ENCODE measurements at regions not wholly inside any gene's neighbourhood (a gene's known extent, or its start where the extent isn't known, plus 50 kb on each side); places are given as distances from the start of the nearest gene placed in this dataset.

DNA sequence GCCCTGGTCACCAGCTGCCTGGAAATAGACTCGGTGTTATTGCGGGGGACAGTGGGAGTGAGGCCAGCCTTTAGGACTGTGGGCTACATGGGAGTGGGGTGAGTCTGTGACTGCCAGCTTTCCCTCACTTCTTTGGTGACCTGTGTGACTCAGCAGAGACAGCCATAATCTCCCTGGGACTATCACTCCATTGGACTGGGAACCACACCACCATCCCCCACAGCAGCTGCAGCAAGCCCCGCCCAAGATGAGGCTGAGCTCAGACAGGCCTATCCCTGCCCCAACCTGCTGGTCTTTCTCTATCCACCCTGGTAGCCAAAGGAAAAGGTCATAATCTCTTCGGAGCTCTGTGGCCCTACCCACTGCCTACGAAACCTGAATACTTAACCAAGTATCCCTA, 263.2 kb downstream of the FZD1 start:
- no peak for DNase-seq

DNA sequence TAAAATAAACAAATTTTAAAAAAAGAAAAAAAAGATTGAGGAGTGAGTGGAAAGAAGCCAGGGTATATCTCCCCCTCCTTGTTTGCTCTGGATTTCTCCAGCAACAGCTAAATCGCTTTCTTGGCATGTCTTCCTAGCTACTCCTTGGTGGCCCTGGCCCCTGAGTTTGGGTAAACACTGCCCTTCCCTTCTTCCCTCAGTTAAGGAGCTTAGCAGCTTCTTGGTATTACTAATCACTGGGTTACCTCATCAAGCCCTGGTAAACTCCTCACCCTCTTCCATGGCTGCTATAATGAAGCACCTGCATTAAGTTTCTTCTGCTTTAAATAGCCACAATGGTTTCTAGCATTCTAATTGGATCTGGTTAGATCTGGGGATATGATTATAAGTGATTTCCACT, 269.8 kb downstream of the FZD1 start:
- no peak for DNase-seq

DNA sequence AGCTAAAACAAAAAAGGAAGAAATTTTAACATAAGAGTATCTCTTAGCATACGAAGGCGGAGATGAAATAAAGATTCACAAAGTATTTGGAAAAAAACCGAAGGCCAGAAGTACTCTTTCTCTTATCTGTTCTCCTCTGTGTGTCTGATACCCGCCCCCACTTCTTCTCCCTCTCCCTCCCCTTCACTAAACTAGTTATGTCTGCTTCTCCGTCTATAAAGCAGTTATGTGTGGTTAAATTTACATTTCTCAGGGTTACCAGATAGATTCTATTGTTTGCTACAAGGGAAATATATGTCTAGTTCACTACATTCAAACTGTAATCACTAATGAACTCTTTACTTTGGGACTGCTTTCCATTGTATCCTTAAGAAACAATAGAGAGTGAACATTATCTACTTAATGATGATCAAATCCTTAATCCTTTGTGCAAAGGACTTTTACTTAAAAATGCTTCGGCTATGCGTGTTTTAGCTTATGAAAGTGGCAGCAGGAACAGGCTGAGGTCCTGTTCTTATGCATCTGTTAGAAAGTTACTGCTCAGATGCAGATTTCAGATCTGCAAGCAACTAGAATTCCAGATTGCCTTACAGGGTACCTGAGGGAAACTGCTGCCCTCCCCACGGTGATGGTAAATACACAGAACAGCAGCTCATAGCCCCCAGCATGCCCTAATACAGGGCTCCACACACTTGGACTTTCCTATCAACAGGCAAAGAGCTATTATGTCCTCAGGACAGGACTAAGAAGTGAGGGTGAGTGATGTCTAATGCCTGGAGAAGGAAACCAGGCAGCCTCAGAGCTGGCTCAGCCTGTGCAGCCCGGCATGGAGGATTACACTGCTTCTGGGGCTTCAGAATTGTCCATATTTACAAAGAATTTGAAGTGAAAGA, 273.3 kb downstream of the FZD1 start:
- no peak for DNase-seq

DNA sequence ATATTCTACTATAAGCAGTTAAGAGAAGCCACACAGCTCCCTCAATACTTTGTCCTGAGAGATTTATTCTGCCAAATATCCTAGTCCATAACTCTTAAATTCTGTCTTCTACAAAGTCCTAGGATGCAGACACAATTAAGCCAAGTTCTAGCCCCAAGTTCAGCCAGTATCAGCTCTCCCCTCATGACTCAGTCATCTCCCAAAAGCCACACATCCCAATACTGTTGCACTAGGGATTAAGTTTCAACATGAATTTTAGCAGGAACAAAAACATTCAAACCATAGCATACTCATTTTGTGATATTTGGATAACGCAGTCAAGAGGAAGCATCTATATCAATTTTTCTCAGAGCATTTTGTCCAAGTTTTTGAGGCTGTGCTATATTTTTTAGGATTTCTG, 277.4 kb downstream of the FZD1 start:
- DNase-seq: no peak

DNA sequence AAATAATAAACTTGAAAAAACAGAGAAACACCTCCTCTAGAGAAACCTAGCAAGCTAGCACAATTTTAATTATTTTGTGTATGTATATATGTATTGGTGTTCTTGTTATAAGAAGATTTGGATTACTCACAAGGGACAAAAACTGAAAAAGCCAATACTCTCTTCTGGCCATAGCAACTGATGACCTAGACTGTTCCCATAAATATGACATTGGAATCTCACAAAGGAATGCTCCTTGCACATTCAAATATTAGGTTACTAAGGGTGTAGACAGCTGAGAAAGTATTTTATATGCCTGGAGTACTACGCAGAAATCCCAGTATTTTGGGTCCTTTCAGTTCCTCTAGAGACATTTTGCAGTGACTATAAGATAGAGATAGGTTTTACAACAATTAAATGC, 279.4 kb downstream of the FZD1 start:
- no peak for DNase-seq

DNA sequence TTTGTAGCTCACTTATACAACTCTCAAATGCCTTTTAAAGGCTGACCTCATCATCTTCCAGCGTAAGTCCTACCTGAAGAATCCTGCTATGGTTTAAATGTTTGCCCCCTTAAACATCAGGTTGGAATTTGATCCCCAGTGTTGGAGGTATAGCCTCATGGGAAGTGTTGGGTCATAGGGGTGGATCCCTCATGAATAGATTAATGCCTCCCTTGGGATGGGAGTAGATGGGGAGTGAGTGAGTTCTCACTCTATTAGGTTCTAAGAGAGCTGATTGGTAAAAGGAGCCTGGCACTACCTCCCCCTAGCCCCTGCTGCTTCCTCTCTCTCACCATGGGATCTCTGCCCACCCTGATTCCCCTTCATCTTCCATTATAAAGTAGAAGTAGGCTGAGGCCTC, 285.6 kb downstream of the FZD1 start:
- DNase-seq: no peak

DNA sequence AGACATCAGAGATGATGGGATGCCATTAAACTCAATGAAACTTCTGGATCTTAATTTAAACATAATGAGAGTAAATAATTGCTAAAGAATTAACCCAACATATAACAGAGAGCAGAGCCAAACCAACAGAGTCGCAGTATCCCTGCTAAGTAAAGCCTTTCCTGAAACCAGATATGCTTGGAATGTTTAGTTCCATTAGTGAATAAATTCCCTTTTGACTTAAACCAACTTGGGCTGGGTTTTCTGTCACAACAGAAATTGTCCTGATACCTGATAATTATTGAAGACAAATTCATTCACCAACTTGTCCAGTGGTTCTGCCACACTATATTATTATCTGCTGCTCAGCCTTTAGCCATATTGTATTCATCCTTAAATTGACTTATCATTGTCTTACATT, 286.7 kb downstream of the FZD1 start:
- DNase-seq: no peak

DNA sequence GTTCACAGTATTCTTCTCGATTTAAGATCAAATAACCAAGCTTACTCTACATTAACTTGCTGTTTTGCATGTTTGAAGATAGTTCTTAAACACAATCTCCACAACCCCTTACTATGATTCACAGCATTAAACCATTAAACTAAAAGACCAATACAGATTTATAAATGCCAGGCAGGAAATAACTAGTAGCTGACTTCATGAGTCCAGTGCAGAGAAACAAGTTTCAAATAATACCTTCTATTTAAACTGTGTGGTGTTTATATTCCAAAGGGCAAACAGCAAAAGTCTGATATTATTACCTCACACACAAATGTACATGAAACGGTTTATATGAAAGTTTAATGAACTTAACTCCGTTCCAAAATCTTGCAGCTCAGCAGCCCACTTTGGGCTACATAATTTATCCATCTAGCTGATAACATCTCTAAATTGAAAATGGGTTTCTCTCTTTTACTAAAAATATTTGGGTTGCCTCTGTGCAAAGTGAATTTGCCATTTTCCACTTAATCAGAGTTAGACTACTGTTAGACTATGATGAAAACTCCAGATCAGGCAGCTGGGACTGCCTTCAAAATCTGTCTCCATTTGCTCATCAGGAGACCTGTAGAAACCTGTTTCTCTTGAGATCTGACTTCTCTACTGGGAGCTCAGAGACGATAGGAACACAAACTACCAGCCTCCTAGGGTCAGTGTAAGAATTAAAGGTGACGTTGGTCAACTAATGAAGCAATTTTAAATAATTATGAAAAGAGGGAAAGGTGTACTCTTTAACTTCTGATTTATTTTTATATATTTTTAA, 287.3 kb downstream of the FZD1 start:
- DNase-seq: no peak

DNA sequence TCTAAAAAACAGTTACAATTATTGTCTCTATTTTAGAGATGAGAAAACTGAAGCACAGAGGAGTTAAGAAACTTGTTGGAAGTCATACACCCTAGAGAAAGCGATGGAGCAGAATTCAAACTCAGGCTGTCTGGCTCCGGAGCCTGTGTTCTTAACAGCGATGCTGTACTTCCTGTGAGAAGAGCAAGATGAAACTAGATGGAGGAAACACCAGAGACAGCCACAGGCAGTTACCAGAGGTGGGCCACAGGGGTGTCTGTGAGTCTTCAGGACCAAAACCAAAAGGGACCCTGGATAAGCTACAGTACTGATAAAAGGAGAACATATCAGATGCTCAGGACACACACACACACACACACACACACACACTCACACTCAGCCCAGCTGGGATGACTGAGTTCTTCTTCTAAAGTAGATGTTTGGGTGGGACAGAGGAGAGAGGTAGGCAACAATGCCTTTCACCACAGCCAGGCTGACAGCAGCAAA, 289.2 kb downstream of the FZD1 start:
- no peak for DNase-seq

DNA sequence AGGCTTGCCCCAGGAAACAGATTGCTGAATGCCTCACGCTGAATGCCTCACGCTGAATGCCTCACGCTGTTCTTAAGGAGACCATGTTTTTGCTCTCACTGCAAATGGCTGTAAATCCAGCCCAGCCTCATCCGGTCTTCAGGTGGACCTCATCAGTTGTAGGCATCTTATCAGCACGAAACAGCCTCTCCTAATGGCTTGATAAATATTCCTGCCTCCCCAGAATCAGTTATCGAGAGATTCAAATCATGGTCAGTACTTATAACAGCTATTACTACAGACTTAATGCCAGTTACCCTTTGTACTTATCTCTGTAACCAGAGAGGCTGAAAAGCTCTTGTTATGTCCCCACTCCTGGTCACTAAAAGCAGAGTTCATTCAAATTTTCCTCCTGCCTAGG, 290.6 kb downstream of the FZD1 start:
- DNase-seq: no peak

DNA sequence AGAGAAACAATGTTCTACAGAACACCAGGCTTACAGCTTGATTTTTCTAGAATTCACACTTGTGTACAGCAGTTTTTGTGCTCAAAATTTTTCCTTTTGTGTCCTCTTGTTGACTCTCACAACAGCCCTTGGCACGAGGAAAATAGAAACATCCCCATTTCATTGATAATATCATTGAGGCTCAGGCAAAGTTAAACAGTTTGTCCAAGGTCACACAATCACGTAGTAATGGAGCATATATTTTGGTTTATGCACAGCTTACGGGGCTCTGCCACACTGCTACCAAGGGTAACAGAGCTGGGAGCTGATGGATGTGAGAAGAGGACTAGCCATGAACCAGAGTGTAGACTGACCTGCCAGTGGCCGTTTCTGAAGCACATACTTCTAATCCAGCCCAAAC, 292.0 kb downstream of the FZD1 start:
- no peak for DNase-seq

DNA sequence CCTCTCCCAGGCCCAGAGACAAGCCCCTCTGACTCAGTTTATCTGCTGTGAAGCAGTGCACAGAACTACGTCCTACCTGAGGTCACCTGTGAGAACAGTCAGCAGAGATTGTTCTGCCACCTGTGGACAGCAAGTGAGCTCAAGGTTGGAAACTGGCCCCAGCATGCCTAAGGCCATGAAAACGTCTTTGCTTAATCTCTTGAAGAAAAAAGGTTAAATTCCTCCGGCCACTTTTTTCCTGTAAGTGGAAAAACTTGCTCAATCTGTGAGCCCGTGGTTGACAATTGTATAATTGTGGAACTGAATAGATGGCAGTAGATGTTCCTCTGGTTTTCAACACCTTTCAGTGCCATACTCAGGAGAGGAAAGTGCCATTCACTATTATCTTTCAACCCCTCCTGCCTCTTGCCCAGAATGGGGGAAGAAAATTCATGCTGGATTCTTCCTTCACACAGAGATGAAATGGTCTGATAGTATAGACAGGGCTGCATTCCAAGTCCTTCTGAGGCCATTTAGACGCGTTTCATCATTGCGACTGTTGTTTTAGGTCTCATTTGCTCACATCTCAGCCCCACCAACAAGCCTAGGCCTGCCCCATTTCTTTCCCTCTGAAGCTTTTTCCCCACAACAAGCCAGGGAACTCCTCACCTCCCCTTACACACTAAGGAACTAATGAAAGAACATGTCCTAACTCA, 292.9 kb downstream of the FZD1 start:
- no peak for DNase-seq

DNA sequence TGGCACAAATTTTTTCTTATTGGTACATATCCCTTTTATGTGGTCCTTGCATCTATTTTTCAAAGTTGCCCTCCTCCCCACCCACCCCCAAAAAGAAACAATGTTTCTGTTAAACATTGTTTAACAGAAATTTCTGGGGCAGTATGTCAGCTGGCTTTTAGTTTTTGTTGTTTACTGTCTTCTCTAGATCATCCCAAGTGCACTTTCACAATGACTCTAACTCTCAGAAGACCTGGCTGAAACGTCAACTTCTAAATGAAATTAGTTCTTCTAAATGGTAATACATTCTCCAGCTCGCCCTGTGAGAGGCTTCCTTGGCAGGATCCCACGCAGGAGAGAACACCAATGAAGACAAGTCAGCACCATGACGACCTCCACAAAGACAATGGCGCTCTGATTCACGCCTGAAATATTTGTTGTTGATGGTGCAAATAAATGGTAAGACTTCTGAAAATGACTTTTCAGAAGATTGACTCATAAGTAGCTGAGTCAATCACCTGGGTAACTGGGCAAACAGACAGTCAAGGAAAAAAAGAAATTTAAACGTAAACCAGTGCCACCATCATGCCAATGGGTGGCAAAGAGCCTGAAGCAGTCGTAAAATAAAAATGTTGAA, 293.7 kb downstream of the FZD1 start:
- no peak for DNase-seq

DNA sequence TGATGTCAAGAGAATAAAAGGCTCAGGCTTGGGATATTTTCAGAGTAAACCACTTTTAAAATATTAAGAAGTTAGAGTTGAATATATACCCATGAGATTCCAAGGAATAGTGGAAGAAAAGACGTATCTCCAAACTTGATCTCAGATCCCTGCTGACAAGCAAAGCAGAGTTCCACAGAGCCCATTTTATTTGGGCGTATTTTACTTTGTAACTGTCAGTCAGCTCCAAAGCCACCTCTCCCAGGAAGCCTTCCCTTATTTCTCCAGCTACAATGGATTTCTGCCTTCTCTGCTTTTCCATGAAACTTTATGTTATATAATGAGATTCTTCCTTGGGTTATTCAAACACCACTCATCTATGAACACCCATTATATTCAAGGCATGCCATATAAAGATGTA, 295.7 kb downstream of the FZD1 start:
- no peak for DNase-seq

DNA sequence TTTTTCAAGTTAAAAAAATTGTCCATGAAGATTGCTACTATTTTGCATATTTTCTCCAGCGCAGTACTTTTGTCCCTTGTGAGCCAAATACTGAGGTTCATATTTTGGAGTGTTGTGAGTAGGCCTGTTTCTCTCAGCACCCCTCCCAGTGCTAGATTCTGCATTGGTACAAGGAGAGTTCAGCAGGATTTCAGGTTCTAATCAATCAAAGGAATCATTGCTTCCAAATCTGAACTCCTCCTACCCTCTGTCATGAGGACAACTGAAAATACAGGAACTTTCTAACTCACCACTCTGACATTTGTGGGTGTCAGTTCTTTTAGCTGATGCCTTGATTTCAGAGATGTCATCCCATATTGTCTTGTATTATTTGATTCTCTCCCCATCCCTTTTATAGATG, 299.9 kb downstream of the FZD1 start:
- no peak for DNase-seq

DNA sequence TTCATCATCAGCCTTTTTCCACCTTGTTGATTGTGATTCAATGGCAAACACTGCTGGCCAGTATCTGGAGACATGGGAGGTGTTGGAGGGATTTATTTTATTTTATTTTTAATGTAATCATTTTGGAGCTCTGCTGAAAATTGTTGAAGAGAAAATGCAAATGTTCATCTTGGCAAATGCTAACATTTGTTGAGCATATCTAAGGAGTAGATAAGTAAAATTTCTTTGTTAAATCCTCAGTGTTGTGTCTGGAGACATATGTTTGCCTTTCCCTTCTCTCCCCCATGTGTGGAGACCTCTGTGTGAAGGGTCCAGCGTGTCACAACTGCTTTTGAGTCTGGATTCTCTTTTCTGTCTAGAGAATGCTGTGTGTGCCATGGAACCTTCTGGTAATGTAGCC, 300.3 kb downstream of the FZD1 start:
- no peak for DNase-seq

DNA sequence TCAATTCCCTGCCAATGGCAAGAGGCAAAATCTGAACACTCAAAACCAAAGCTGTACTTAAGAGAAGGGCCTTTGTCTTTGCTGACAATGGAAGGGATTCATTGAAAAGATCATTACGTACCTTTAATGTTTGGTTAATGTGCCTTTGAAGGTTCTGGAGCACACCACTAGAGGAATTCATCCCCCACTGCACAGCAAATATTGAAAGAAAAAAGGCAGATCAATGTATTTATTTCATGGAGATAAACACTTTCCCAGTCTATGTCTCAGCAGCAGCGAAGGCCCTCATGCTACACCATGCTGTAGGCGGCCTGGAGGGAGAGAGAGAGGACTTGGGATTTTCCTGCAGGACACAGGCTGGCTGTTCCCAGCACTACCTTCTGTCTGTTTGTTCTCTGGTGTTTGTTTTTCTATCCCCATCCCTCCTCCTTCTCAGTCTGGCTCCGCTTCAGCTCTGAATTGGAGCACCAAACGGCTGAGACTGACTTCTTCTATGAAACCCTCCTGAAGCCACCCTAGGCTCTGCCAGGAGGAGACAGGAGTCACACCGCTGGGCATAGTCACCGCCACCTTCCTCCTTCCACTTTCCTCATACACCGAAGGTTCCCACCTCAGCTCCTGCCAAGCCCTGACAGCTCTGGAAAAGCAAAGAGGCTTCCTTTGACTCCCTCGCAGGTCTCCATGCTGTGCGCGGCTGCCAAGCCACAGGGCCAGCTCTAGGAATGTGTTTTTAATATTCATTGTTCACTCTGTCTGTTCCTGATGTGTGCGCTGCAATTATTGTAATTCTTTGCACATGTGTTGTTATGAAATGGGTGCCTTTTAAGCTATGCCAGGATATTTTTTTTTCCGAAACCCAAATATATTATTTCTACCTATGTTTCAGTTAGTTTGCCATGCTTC, 301.5 kb downstream of the FZD1 start:
- peak; percentile 68 for DNase-seq

DNA sequence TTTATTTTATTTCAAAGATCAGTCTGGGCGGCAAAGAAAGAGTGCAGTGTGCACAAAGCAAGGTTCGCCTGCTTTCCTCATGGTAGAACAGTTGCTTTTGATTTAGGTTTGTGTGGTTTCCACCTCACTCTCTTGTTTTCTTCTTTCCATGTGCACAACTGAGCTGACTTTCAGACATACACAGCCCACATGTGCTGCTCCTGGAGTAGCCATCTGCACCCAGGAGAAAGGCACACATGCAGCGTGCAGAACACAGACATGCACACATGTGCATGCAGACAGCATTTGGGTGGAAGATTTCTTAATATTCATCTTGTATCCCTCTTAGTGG, 302.1 kb downstream of the FZD1 start:
- DNase-seq: no peak

DNA sequence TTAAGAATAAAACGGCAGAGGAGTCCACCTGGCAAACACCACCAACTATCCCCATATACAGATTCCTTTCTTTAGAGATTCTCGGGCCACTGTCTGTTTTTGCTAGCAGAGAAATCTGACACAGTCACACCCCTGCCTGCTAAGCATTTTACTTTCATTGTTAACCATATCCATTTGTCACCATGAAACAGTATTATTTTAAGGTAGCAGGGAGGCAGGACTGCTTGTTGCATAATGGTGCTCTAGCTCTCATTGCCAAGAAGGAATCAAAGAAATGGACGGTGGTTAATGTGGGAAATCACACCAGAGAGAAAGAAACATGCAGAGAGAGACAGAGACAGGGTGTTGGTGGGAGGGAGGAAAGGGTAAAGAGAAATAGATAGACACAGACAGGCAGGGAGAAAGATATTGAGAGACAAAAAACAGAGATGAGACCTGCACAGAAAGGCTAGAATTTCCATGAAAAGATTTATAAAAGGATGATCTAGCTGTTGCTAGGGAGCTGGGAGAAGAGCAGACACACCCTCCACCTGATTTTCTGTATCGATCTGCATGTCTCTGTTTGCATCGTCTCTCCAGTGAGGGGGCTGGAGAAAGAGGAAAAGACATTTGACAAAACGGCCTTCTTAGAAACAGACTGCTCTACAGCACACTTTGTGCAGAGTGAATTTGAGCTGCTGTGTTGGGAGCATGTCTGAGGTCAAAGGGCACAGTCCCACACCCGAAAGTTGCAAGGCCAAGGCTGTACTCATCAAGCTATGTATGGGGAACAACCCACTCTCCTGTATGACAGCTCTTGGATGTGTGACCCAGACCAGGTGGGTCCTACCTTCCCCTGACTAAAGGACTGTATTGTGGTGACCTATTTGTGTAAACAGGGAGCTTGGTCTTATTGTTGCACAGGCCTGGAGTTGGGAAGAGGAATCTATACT, 303.1 kb downstream of the FZD1 start:
- no peak for DNase-seq

DNA sequence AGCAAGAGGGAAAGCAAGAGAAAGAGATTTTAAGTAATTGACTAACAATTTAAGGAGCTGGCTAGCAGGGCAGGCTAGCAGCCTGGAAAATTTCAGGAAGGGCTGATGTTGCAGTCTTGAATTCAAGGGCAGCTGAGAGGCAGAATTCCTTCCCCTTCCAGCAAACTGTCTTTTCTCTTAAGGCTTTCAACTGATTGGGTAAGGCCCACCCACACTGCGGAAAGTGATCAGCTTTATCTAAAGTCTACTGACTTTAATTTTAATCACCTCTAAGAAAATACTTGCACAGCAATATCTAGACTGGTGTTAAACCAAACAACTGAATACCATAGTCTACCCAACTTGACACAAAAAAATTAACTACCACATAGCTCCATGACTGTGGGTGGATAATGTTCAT, 303.9 kb downstream of the FZD1 start:
- no peak for DNase-seq

Measured in tongue (tissue), 1 donor.